ENCODE measurements at regions not wholly inside any gene's neighbourhood (a gene's known extent, or its start where the extent isn't known, plus 50 kb on each side); places are given as distances from the start of the nearest gene placed in this dataset.

GRCh38 chr4:28421221-28421620 lies 1560.6 kb downstream of the STIM2 start:
- TF ChIP-seq EZH2phosphoT487 (IDR thresholded peaks at IDR 0.05; ENCODE audit: insufficient read depth, low read depth): no peak
- no peak for TF ChIP-seq EZH2 (IDR thresholded peaks at IDR 0.05; ENCODE audit: insufficient read depth, poor library complexity, severe bottlenecking)
